HEK293 (cell line): ENCODE measurements at regions not wholly inside any gene's neighbourhood (a gene's known extent, or its start where the extent isn't known, plus 50 kb on each side); places are given as distances from the start of the nearest gene placed in this dataset.

Experiments used
- CTCF ChIA-PET: fragments of 350-600 bp; formaldehyde crosslinking; extraction: SDS; loops from one replicate; lab custom pipeline; 2021; ENCODE audit warnings: antibody characterized with exemption; lab: Yijun Ruan, JAX
- POLR2A ChIA-PET: fragments of 300-600 bp; formaldehyde crosslinking; extraction: SDS; loops from one replicate; lab custom pipeline; 2020; ENCODE audit warnings: antibody characterized with exemption, inconsistent platforms; lab: Yijun Ruan, JAX
- H3K27ac ChIP-seq: fragments of 200-500 bp; sonication (Bioruptor generic); 2 replicates; pipeline ENCODE4 v1.5.1; 2014; ENCODE audit warnings: low read depth, low read length, control low read depth, inconsistent platforms; ENCODE audit errors: extremely low read depth
- H3K36me3 ChIP-seq, 2 experiments: fragments of 200-500 bp in 1 of 2; sonication (Bioruptor generic) in 1 of 2; 1 replicate in 1 of 2; 2 replicates in 1 of 2; pipeline ENCODE4 v1.5.1; 2014 to 2017; ENCODE audit warnings: inconsistent platforms in 2 of 2, low read length in 2 of 2; ENCODE audit not compliant: control insufficient read depth in 2 of 2, insufficient read depth in 1 of 2
- H3K4me1 ChIP-seq: fragments of 200-500 bp; sonication (Bioruptor generic); 2 replicates; pipeline ENCODE4 v1.5.1; 2014; ENCODE audit warnings: mild to moderate bottlenecking, low read length, inconsistent platforms; ENCODE audit not compliant: control insufficient read depth, insufficient read depth
- H3K4me3 ChIP-seq: 2 replicates; pipeline ENCODE4 v1.5.1; 2011; ENCODE audit warnings: low read depth, mild to moderate bottlenecking, control low read depth, low read length, moderate library complexity
- H3K9me3 ChIP-seq: fragments of 200-500 bp; sonication (Bioruptor generic); 2 replicates; pipeline ENCODE4 v1.5.1; 2014; ENCODE audit warnings: low read depth, low read length, inconsistent platforms; ENCODE audit not compliant: control insufficient read depth, insufficient read depth
- GLI4 ChIP-seq: fragments of 450-650 bp; formaldehyde crosslinking; IDR thresholded peaks from 2 replicates; pipeline ENCODE4 v1.5.1; 2016; ENCODE audit warnings: missing biosample characterization, missing genetic modification characterization
- KLF7 ChIP-seq: fragments of 450-650 bp; formaldehyde crosslinking; IDR thresholded peaks from 2 replicates; pipeline ENCODE4 v1.5.1; 2016; ENCODE audit warnings: missing biosample characterization, missing genetic modification characterization, borderline replicate concordance
- KLF9 ChIP-seq: fragments of 450-650 bp; formaldehyde crosslinking; IDR thresholded peaks from 2 replicates; pipeline ENCODE4 v1.5.1; 2016; ENCODE audit warnings: missing biosample characterization, missing genetic modification characterization, low read depth
- RBAK ChIP-seq: fragments of 450-650 bp; formaldehyde crosslinking; IDR thresholded peaks from 2 replicates; pipeline ENCODE4 v1.5.1; 2016; ENCODE audit warnings: missing biosample characterization, missing genetic modification characterization
- ZBTB20 ChIP-seq: fragments of 450-650 bp; formaldehyde crosslinking; IDR thresholded peaks from 2 replicates; pipeline ENCODE4 v1.5.1; 2016; ENCODE audit warnings: missing biosample characterization, missing genetic modification characterization
- ZBTB8A ChIP-seq: fragments of 450-650 bp; formaldehyde crosslinking; IDR thresholded peaks from 2 replicates; pipeline ENCODE4 v1.5.1; 2016; ENCODE audit warnings: missing biosample characterization, missing genetic modification characterization
- ZNF23 ChIP-seq: fragments of 450-650 bp; formaldehyde crosslinking; IDR thresholded peaks from 2 replicates; pipeline ENCODE4 v1.5.1; 2016; ENCODE audit warnings: missing biosample characterization, missing genetic modification characterization, borderline replicate concordance
- ZNF555 ChIP-seq: fragments of 450-650 bp; formaldehyde crosslinking; conservative IDR thresholded peaks from 2 replicates; pipeline ENCODE4 v1.5.1; 2017; ENCODE audit warnings: missing biosample characterization, mild to moderate bottlenecking, missing genetic modification characterization, inconsistent platforms
- ZNF623 ChIP-seq: fragments of 450-650 bp; formaldehyde crosslinking; IDR thresholded peaks from 2 replicates; pipeline ENCODE4 v1.5.1; 2016; ENCODE audit warnings: missing biosample characterization, missing genetic modification characterization
- ZSCAN16 ChIP-seq: fragments of 450-650 bp; formaldehyde crosslinking; IDR thresholded peaks from 2 replicates; pipeline ENCODE4 v1.5.1; 2016; ENCODE audit warnings: missing biosample characterization, missing genetic modification characterization
- ZSCAN30 ChIP-seq: fragments of 450-650 bp; IDR thresholded peaks from 2 replicates; pipeline ENCODE4 v1.5.1; 2018; ENCODE audit warnings: missing biosample characterization, mild to moderate bottlenecking, missing genetic modification characterization, moderate library complexity
- TF ChIP-seq, protein P1 (sequence below): fragments of 450-650 bp; formaldehyde crosslinking; IDR thresholded peaks from 2 replicates; pipeline ENCODE4 v1.5.1; 2016; ENCODE audit warnings: missing biosample characterization, missing genetic modification characterization, borderline replicate concordance
- TF ChIP-seq, protein P2 (sequence below): fragments of 450-650 bp; formaldehyde crosslinking; IDR thresholded peaks from 2 replicates; pipeline ENCODE4 v1.5.1; 2016; ENCODE audit warnings: missing biosample characterization, missing genetic modification characterization
- TF ChIP-seq, protein P3 (sequence below): fragments of 450-650 bp; formaldehyde crosslinking; conservative IDR thresholded peaks from 2 replicates; pipeline ENCODE4 v1.5.1; 2016; ENCODE audit warnings: low read depth, missing biosample characterization, missing genetic modification characterization

DNA sequence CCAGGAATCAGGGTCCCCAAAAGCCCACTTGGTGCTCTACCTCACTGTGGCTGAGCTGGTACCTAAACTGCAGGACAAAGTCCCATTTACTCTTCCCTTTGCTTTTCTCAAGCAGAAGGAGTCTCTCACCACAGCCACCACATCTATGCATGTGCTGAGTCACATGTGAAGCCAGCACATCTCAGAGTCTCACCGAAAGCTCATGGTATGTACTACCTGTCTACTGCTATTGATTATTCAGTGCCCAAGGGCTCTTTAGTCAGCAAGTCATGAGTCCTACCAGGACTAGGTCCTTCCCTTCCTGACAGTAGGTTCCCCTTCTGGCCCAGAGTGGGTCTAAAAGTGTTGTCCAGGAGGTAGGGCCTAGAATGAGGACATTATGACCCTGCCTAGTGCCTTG, 130.7 kb upstream of the NTRK2 start:
- CTCF ChIA-PET: no interaction called here
- H3K9me3 ChIP-seq: no peaks in the 10 kb centered on the region
- H3K4me3 ChIP-seq: no peak overlapping the region
- H3K27ac ChIP-seq: no peak overlapping the region
- H3K36me3 ChIP-seq: no peaks in the 10 kb centered on the region
- TF ChIP-seq RBAK (tag by site-specific recombination) (no peak), ZSCAN16 (tag by site-specific recombination) (no peak), KLF9 (no peak), KLF7 (tag by site-specific recombination) (no peak), ZBTB20 (no peak), ZSCAN30 (tag by site-specific recombination) (no peak)
- TF ChIP-seq, protein P1, sequence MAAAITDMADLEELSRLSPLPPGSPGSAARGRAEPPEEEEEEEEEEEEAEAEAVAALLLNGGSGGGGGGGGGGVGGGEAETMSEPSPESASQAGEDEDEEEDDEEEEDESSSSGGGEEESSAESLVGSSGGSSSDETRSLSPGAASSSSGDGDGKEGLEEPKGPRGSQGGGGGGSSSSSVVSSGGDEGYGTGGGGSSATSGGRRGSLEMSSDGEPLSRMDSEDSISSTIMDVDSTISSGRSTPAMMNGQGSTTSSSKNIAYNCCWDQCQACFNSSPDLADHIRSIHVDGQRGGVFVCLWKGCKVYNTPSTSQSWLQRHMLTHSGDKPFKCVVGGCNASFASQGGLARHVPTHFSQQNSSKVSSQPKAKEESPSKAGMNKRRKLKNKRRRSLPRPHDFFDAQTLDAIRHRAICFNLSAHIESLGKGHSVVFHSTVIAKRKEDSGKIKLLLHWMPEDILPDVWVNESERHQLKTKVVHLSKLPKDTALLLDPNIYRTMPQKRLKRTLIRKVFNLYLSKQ: no peak
- TF ChIP-seq, protein P2, sequence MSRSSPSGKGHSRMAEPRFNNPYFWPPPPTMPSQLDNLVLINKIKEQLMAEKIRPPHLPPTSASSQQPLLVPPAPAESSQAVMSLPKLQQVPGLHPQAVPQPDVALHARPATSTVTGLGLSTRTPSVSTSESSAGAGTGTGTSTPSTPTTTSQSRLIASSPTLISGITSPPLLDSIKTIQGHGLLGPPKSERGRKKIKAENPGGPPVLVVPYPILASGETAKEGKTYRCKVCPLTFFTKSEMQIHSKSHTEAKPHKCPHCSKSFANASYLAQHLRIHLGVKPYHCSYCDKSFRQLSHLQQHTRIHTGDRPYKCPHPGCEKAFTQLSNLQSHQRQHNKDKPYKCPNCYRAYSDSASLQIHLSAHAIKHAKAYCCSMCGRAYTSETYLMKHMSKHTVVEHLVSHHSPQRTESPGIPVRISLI (tag by site-specific recombination): no peak
- H3K4me1 ChIP-seq: no peaks in the 10 kb centered on the region
- POLR2A ChIA-PET: no interaction called here

DNA sequence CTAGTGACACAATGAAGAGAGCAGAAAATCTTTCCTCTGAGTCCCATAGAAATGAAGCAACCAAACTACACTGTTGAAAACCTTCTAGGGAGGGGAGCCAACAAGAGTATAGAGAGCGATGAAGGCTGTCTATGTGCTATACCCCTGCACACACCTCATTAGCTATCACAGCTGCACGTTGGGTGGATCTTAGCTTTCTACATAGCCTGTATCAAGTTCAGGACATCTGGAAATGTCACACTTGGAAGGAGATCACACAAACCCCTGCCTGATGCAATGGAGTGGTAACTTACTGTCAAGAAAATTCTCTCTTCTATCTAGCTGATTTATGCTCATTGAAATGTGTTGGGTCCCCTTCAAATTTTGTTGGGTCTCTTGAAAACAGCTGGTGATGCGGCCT, 127.0 kb upstream of the NTRK2 start:
- H3K4me3 ChIP-seq: no peak overlapping the region
- H3K9me3 ChIP-seq: no peaks in the 10 kb centered on the region
- no peaks in the 10 kb centered on the region for H3K4me1 ChIP-seq
- CTCF ChIA-PET: interaction anchor here (0.6 kb wide), 1 partner anchor 334 kb away, joined by 5 read pairs; no protein-coding TSS in a partner anchor
- POLR2A ChIA-PET: no interaction called here
- H3K36me3 ChIP-seq: no peaks in the 10 kb centered on the region
- H3K27ac ChIP-seq: no peak overlapping the region
- TF ChIP-seq, protein P3, sequence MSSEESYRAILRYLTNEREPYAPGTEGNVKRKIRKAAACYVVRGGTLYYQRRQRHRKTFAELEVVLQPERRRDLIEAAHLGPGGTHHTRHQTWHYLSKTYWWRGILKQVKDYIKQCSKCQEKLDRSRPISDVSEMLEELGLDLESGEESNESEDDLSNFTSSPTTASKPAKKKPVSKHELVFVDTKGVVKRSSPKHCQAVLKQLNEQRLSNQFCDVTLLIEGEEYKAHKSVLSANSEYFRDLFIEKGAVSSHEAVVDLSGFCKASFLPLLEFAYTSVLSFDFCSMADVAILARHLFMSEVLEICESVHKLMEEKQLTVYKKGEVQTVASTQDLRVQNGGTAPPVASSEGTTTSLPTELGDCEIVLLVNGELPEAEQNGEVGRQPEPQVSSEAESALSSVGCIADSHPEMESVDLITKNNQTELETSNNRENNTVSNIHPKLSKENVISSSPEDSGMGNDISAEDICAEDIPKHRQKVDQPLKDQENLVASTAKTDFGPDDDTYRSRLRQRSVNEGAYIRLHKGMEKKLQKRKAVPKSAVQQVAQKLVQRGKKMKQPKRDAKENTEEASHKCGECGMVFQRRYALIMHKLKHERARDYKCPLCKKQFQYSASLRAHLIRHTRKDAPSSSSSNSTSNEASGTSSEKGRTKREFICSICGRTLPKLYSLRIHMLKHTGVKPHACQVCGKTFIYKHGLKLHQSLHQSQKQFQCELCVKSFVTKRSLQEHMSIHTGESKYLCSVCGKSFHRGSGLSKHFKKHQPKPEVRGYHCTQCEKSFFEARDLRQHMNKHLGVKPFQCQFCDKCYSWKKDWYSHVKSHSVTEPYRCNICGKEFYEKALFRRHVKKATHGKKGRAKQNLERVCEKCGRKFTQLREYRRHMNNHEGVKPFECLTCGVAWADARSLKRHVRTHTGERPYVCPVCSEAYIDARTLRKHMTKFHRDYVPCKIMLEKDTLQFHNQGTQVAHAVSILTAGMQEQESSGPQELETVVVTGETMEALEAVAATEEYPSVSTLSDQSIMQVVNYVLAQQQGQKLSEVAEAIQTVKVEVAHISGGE (tag by site-specific recombination): no peak
- TF ChIP-seq ZBTB8A (tag by site-specific recombination) (no peak), ZNF623 (tag by site-specific recombination) (no peak), GLI4 (tag by site-specific recombination) (no peak), ZNF555 (tag by site-specific recombination) (no peak)

DNA sequence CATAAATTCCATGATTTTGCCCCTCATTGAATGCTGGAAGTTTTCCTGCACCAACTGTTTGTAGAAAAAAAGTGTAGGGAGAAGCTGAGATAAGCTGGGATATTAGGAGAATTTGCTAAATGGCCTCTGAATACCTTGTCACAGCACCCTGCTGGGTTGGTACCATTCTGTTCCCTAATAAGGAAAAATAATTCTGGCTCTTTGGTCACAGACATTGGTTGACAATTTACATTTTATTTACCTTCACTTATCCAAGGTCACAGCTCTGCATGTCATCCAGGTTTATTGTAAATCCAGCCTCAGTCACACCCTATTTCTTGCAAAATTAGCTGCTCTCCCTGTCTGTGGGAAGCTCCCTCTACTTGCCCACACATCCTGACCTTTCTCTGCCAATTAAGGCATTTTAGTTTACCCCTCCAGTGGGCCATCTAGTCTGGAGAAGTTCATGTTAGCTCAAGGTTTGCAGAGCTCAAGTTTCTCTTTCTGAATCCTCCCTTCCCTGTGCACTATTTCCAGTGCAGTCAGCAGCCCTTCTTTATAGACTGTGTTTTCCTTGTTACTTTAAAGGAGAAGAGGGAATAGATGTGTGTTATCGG, 115.4 kb upstream of the NTRK2 start:
- Histone ChIP-seq H3K4me3 (no peak overlapping the region), H3K4me1 (no peaks in the 10 kb centered on the region), H3K36me3 (no peaks in the 10 kb centered on the region), H3K9me3 (no peaks in the 10 kb centered on the region), H3K27ac (no peak overlapping the region)
- POLR2A ChIA-PET: no interaction called here
- TF ChIP-seq ZNF23 (tag by site-specific recombination): no peak
- CTCF ChIA-PET: no interaction called here
